B cell (primary cell): ENCODE measurements at regions not wholly inside any gene's neighbourhood (a gene's known extent, or its start where the extent isn't known, plus 50 kb on each side); places are given as distances from the start of the nearest gene placed in this dataset.

Source experiments
- ATAC-seq: fragments of 200-7000 bp; cut with Tn5 transposase; one replicate; pipeline ENCODE4 v1.10.0; 2021; ENCODE audit warnings: low read depth, mild to moderate bottlenecking, moderate number of reproducible peaks, moderate library complexity
- CTCF ChIA-PET: fragments of 350-600 bp; sonication (Branson Sonifier 250); formaldehyde crosslinking; loops from one replicate; lab custom pipeline; 2021; ENCODE audit warnings: antibody characterized with exemption, inconsistent platforms; lab: Charles Lee
- POLR2A ChIA-PET: fragments of 350-600 bp; sonication (Branson Sonifier 250); formaldehyde crosslinking; loops from one replicate; lab custom pipeline; 2021; ENCODE audit warnings: antibody characterized with exemption; lab: Charles Lee
- DNase-seq: peaks from one replicate; pipeline ENCODE4 v3.0.0; 2013
- H2AFZ ChIP-seq: 2 replicates; pipeline ENCODE4 v1.6.1; 2012; ENCODE audit warnings: mild to moderate bottlenecking, low read depth, low read length; ENCODE audit not compliant: insufficient read depth, poor library complexity, severe bottlenecking
- H3K27ac ChIP-seq, 2 donors: 1 replicate in 1 of 2; 2 replicates in 1 of 2; pipeline ENCODE4 v1.5.1; 2012 to 2013; ENCODE audit warnings: low read length in 2 of 2, mild to moderate bottlenecking in 2 of 2, moderate library complexity in 1 of 2
- H3K27me3 ChIP-seq, 4 experiments: fragments of 200-600 bp in 1 of 4; sonication (generic) in 1 of 4; replicated peaks in 1 of 4; 1 replicate in 2 of 4; 2 replicates in 2 of 4; pipeline versions ENCODE4 v1.6.1 to v1.7.0; 2013 to 2016; ENCODE audit warnings: low read length in 3 of 4, mild to moderate bottlenecking in 2 of 4, mixed read lengths in 1 of 4, moderate library complexity in 1 of 4; ENCODE audit not compliant: insufficient read depth in 4 of 4, control insufficient read depth in 3 of 4; ENCODE audit errors: control extremely low read depth in 1 of 4
- H3K36me3 ChIP-seq, 2 experiments: replicated peaks in 1 of 2; 1 replicate in 1 of 2; 2 replicates in 1 of 2; pipeline versions ENCODE4 v1.6.1 to v1.7.1; 2013; ENCODE audit warnings: low read length in 1 of 2; ENCODE audit not compliant: insufficient read depth in 2 of 2, control insufficient read depth in 1 of 2; ENCODE audit errors: control extremely low read depth in 1 of 2, extremely low read depth in 1 of 2
- H3K4me1 ChIP-seq, 2 donors: fragments of 200-600 bp in 1 of 2; sonication (generic) in 1 of 2; 1 replicate in 1 of 2; 2 replicates in 1 of 2; pipeline versions ENCODE4 v1.5.1 to v1.6.1; 2013 to 2017; ENCODE audit warnings: low read length in 2 of 2; ENCODE audit not compliant: control insufficient read depth in 2 of 2, insufficient read depth in 2 of 2
- H3K4me2 ChIP-seq: replicated peaks from 2 replicates; pipeline ENCODE3; 2012; ENCODE audit warnings: mild to moderate bottlenecking, low read depth, low read length; ENCODE audit not compliant: poor library complexity, severe bottlenecking
- H3K4me3 ChIP-seq, 5 experiments: fragments of 200-600 bp in 1 of 5; sonication (generic) in 1 of 5; 1 replicate in 3 of 5; 2 replicates in 2 of 5; pipeline versions ENCODE4 v1.5.1 to v1.7.0; 2011 to 2016; ENCODE audit warnings: low read length in 4 of 5, mild to moderate bottlenecking in 4 of 5, low read depth in 2 of 5, control low read depth in 1 of 5, moderate library complexity in 1 of 5; ENCODE audit not compliant: insufficient read depth in 1 of 5; ENCODE audit errors: control extremely low read depth in 1 of 5, extremely low read depth in 1 of 5
- H3K79me2 ChIP-seq: fragments of 200-600 bp; sonication (generic); one replicate; pipeline ENCODE4 v1.6.0; 2016; ENCODE audit warnings: low read length; ENCODE audit not compliant: control insufficient read depth, insufficient read depth
- H3K9ac ChIP-seq: fragments of 200-600 bp; sonication (generic); 2 replicates; pipeline ENCODE4 v1.6.1; 2017; ENCODE audit warnings: mild to moderate bottlenecking, low read length, moderate library complexity
- H3K9me3 ChIP-seq, 3 donors: one replicate each; pipeline versions ENCODE4 v1.6.1 to v1.7.1; 2013; ENCODE audit warnings: low read length in 2 of 3; ENCODE audit not compliant: control insufficient read depth in 2 of 3, insufficient read depth in 1 of 3; ENCODE audit errors: control extremely low read depth in 1 of 3
- H4K20me1 ChIP-seq: 2 replicates; pipeline ENCODE4 v1.6.0; 2012; ENCODE audit warnings: mild to moderate bottlenecking, low read length; ENCODE audit not compliant: insufficient read depth, control insufficient read depth, poor library complexity, severe bottlenecking
- H3K27ac Mint-ChIP-seq: one replicate; pipeline ENCODE4 v1.8.0; 2021; ENCODE audit warnings: mixed read lengths
- H3K27me3 Mint-ChIP-seq: one replicate; pipeline ENCODE4 v1.8.0; 2021; ENCODE audit warnings: mixed read lengths
- H3K4me1 Mint-ChIP-seq: one replicate; pipeline ENCODE4 v1.8.0; 2021; ENCODE audit warnings: mixed read lengths
- H3K4me3 Mint-ChIP-seq: one replicate; pipeline ENCODE4 v1.8.0; 2021; ENCODE audit warnings: mixed read lengths
- H3K9me3 Mint-ChIP-seq: one replicate; pipeline ENCODE4 v1.8.0; 2022; ENCODE audit warnings: mixed read lengths; ENCODE audit not compliant: insufficient read depth
- CTCF ChIP-seq: fragments of 200-600 bp; IDR thresholded peaks from one replicate; pipeline ENCODE4 v1.8.0; 2022; ENCODE audit warnings: antibody characterized with exemption, mild to moderate bottlenecking
- EZH2 ChIP-seq: IDR thresholded peaks from 2 replicates; pipeline ENCODE4 v1.6.1; 2012; ENCODE audit warnings: borderline replicate concordance, low read depth, mild to moderate bottlenecking, moderate library complexity, low read length; ENCODE audit not compliant: insufficient read depth, poor library complexity, severe bottlenecking
- WGBS: methylation state at CpG from one replicate; pipeline ENCODE4 v1.1.5; 2013; ENCODE audit warnings: missing lambda C conversion rate; ENCODE audit not compliant: insufficient coverage; 5-methylcytosine and 5-hydroxymethylcytosine counted together
- intact Hi-C: fragments of 100-400 bp; cut with micrococcal nuclease; formaldehyde crosslinking; loops from one replicate; pipeline ENCODE4 v1.10.0; 2022

DNA sequence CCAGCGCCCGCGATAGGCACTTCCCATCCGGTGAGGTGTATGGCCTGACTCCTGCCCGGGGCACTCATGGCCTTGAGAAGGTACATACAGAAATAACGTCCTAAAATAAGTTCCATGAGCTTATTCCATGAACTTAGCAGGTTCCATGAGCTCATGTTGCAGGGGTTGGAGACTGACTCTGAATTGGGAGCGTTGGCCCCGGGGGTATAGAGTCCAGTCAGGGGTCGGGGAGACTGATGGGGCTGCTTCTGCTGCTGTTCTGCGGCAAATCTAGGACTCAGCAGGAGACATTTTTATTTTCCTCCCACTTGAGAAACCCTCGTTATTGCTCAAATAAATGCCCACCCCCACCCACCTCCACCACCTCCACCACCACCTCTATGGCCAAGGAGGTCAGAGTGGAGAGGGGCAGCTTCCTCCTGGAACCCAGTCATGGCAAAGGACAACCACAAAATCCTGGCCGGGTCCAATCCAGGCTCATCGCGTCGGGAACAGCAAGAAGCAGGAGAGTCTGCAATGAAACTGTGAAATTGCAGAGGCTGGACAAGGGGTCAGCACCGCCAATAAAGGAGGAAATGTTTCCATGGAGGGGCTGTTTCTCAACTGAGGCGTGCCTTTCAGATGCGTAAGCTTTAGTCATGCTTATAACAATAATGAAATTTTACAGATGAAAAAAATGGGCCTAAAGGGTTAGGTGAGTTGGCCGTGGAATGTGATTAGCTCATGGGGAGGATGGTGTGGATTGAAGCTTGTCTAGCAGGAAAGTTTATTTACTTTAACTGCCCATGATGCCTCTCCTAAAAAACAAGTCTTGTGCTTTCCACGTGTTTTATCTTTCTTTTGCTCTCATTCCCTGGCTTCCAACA lies 136.6 kb upstream of the ALKAL2 start:
- Histone ChIP-seq H3K27ac (no peak overlapping the region), H3K4me2 (no peak overlapping the region), H4K20me1 (no peaks in the 10 kb centered on the region), H2AFZ (no peak overlapping the region), H3K9ac (no peak overlapping the region), H3K4me3 (no peak overlapping the region), H3K9me3 (no peaks in the 10 kb centered on the region), H3K36me3 (no peaks in the 10 kb centered on the region), H3K79me2 (no peaks in the 10 kb centered on the region), H3K27me3 (no peaks in the 10 kb centered on the region), H3K4me1 (peaks cover 7% of the 10 kb centered on the region in 2 donors)
- ChIA-PET CTCF (no interaction called here), POLR2A (no interaction called here)
- peaks cover 12% of the 10 kb centered on the region for H3K4me1 Mint-ChIP-seq
- H3K27me3 Mint-ChIP-seq: no peaks in the 10 kb centered on the region
- H3K27ac Mint-ChIP-seq: no peak overlapping the region
- no peaks in the 10 kb centered on the region for H3K9me3 Mint-ChIP-seq
- H3K4me3 Mint-ChIP-seq: no peak overlapping the region
- 95% methylated on average over 14 of the region's 20 CpGs for WGBS
- TF ChIP-seq CTCF (no peak), EZH2 (no peak)
- DNase-seq (no peak), ATAC-seq (no peak)
- intact Hi-C loops: no loop called here

DNA sequence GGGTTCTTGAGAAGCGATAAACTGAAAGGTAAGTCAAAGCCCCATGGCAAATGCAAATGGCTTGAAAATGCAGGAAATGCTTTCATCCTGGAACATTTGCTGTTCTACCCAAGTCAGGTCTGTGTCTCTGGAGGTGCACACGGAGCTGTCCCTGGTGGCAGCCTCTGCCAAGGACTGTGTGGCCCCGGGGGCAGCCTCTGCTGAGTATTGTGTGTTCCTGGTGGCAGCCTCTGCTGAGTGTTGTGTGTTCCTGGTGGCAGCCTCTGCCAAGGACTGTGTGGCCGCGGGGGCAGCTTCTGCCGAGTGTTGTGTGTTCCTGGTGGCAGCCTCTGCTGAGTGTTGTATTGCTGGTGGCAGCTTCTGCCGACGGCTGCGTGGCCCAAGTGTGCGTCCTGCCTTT lies 135.6 kb upstream of the ALKAL2 start:
- no peaks in the 10 kb centered on the region for H3K27me3 ChIP-seq
- no peaks in the 10 kb centered on the region for H3K79me2 ChIP-seq
- no peak overlapping the region for H3K4me2 ChIP-seq
- CTCF ChIA-PET: no interaction called here
- peaks cover 0 to 1% (median 0%) of the 10 kb centered on the region in 3 donors for H3K9me3 ChIP-seq
- DNase-seq (no peak), ATAC-seq (no peak)
- H3K4me1 ChIP-seq: no peaks in the 10 kb centered on the region
- no peak for TF ChIP-seq CTCF
- Mint-ChIP-seq H3K4me3 (no peak overlapping the region), H3K27ac (no peak overlapping the region), H3K4me1 (peaks cover 4% of the 10 kb centered on the region), H3K9me3 (no peaks in the 10 kb centered on the region), H3K27me3 (peaks cover 7% of the 10 kb centered on the region)
- H4K20me1 ChIP-seq: no peaks in the 10 kb centered on the region
- no peaks in the 10 kb centered on the region for H3K36me3 ChIP-seq
- H2AFZ ChIP-seq: peak overlapping the region; percentile 50
- H3K4me3 ChIP-seq: no peak overlapping the region
- intact Hi-C loops: no loop called here
- H3K27ac ChIP-seq: no peak overlapping the region
- POLR2A ChIA-PET: interaction anchor here (1.0 kb wide), 1 partner anchor 14 kb away, joined by 3 read pairs; no protein-coding TSS in a partner anchor
- H3K9ac ChIP-seq: no peak overlapping the region
- 37% methylated on average over 3 of the region's 10 CpGs for WGBS
